GM18519 (cell line): ENCODE measurements at regions not wholly inside any gene's neighbourhood (a gene's known extent, or its start where the extent isn't known, plus 50 kb on each side); places are given as distances from the start of the nearest gene placed in this dataset.

Experiments used
- ATAC-seq: cut with Tn5 transposase; IDR thresholded peaks from one replicate; pipeline ENCODE4 v1.9.1; 2021; ENCODE audit warnings: mild to moderate bottlenecking, moderate library complexity; ENCODE audit not compliant: unreplicated experiment, low FRiP score

DNA sequence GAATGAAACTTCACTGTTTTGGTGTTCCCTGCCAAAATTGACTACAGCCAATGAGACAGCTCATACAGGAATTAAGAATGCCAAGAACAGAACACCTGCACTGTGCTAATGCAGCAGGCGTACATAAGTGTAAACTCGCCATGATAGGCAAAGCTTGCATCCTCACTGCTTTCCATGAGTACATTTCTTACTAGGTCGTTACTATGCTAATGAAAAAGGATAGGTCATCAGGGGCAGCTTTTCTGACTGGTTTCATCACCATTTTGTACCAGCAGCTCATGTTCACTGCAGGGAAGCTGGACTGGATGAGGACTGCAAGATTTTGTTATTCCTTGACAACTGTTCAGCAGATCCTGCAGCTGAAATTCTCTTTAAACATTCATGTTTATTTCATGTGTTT is 1383.8 kb downstream of the EFNB2 start:
- no peak for ATAC-seq

DNA sequence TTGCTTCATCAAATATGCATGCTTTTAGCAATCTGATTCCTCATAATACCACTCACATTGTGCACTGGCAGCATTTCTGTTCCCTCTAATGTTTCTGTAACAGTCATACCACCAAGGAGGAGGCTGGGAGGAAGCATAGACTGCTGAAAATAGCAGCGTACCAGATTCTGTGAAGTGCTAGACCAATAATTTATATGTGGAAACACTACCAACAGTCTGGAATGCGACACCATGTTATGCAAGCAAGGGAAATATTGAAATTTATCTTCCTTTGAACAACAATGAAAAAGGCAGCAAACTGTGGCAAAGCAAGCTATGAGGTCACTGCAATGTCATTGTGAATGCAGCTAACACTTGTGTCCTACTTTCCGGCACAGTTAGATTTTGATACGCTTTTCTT is 1388.0 kb downstream of the EFNB2 start:
- no peak for ATAC-seq

DNA sequence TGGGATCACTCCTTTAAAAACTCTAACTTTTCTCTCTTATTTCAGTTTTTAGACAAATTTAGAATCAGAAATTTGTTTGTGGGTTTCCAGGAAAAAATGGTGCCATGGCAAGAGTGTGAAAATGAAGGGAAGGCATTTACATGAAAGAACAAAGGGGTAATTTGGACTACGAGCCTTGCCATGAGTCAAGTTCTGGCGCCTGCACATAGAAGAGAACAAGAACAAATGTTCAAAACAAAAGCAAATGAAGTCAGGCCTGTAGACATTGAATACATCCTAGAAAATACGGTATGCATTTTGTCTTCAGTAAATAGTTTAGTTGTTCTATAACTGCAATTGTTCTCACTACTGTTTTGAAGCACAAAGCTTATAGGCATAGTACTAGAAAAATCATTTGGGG is 1390.5 kb downstream of the EFNB2 start:
- ATAC-seq = no peak

DNA sequence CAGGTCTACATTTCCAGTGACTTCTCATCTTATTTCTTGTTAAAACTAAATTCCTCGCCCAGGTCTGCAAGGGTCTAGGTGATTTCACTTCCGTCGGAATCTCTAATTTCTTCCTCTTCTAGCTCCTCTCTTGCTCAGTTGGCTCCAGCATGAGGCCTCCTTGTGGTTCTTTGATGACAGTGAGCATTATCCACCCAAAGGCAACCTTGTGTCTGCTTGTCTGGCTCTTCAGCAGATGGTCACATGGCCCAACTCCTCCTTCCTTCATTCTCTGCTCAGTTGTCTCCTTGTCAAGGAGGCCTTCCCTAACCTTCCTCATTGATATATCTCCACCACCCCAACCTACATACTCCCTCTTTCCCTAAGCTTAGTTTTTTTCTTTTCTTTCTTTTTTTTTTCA is 1391.4 kb downstream of the EFNB2 start:
- no peak for ATAC-seq

DNA sequence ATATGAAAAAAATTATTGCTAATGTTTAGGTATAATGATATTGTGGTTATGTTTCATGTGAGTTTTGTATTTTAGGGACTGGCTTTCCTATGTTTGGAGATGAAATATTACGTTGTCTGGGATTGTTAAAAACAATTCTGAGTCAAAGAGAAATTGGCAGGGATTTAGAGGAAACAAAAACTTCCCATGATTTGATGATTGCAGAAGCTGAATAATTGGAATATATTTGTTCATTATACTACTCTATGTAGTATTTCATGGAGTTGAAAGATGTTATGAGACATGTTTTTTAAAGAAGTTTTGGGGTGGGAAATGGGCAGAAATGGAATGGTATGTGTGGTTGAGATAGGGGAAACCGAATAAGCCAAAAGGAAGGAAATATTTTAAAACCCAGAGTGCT is 1392.9 kb downstream of the EFNB2 start:
- ATAC-seq = no peak

DNA sequence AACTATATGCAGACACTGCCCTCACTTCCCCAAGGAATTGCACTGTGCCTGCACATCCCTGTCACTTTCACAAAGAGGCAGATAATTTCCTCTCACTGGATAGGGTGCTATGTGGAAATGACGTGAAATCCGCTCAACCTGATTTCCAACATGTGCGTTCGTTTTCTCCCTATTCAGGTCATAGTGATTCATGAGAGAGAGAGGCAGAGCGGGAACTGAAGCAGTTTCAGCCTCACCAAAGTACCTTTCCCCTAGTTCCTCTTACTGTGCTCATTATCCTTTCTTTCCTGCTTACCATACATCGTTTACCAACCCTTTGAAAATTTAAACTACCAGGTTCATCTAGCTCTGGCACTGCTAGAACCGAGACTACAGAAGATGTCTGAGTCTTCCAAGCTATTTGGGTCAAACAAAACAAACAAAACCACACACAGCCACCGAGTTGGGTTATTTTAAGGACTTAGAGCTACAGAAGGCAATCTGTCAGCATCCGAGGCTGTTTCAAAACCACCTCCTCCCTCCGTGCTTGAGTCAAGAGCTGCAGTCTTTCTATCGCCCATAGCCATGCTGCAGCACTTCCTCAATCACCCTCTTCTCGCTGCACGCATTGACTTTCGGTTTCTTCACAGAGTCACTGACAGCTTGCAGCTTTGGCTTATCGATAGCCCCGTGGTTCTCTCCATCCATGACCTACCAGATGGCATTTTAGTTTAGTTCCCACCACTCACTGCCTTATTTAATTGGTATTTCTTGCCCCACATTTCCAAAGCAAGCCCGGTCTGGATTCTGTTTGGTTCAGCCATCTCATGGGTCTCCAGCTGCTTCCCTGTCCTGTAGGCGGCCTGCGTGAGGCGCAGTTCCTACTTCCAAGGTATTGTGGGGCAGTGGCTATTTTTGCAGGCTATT is 1395.8 kb downstream of the EFNB2 start:
- peak; percentile 91 for ATAC-seq

DNA sequence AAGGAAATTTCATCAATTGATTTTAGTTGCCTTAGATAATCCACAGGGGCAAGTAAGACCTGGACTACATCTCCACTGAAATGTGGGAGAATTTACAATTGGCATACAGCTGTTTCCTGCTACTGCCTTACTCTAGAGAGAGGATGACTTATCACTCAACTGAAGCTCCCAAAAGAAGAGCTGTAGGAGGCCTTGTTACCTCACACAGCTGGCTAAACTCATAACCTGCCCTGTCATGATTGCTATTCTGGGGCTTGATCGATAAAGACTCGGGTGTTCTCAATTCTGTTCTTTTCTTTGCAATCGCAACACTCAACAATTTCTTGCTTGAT is 1396.4 kb downstream of the EFNB2 start:
- ATAC-seq = peak; percentile 19

DNA sequence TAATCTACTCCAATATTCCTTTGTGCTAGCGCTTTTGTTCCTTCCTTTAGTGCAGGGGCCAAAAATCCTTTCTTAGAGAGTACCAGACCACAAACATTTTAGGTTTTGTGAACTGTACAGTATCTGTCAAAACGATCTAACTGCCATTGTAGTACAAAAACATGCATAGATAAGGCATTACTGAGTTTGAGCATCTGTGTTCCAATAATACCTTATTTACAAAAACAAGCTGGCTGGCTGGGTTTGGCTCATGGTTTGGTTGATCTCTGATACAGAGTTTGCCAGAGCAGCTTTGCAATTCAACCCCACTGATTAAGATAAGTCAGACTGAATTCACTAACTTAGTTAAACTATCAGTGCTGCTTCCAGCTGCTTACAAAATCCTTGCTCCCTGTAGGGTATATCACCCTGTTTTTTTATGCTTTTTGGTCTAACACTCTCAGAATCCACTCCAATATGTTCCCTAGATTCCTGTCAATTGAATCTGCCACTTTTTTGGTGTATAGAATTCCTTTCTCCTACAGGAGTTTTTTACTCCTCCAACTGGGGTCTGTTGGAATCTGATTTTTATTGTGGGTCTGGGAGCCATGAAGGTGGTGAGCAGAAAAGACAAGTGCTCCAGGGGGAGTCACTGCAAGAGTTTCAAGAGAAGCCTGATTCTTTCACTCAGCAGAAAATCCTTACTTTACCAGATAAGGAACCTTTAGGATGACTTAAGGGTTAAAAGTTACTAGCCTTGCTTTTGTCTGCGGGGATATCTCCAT is 1399.4 kb downstream of the EFNB2 start:
- no peak for ATAC-seq

DNA sequence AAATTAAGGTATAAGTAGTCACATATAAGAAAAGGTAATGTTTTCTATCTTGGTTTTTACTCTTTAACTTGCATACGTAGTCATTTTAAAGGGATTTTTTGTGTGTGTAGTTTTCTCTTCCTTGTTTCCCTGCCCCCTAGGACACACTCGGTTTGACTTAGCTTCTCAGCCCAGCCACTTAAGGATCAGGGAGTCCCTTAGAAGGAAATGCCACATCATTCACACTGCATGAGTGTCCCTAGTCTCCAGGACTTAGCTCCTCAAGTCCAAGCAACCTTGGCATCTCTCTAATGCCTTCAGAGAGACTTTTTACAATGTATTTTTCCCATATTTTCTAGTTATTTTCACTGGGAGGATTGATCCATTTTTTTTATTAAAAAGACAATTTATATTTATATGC is 1407.7 kb downstream of the EFNB2 start:
- no peak for ATAC-seq

DNA sequence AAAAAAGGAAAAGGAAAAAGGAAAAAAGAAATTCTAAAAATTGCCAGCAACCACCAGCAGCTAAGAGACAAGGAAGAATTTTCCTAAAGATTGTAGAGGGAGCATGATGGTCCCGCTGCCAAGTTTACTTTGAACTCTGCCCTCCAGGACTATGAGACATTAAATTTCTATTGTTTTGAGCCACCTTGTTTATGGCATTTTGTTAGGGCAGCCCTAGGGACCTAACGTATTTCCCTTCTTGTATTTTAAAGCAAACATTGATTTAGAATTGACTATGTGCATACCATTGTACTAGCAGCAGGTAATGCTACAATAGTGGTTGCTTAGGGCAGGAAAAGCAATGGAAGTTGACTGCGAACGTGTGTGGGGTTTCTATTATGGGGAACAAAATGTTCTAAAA is 1414.2 kb downstream of the EFNB2 start:
- no peak for ATAC-seq

DNA sequence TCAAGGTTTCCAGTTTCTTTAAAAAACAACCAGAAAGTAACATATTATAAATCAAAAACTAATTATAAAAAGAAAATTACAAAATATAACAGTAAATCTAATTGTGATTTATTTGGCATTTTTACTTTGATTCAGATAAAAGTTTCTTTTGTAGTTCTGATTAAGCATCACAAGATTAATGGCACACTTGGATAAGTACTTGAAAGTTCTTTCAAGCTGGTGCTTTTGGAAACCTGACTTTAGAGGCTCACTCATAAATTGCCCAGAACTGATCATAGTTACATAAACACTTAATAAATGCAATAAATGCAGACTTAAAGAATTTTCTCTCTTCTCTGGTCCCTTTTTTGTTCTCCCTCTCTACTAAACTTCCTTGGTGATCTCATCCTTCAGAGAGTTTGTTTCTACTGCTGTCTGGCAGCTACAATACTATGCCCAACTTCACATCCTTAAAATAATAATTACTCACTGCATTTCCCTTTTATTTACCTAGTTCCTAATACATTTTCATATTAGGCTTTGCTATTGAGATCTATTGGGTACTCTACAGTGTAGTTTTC is 1417.0 kb downstream of the EFNB2 start:
- ATAC-seq = no peak

DNA sequence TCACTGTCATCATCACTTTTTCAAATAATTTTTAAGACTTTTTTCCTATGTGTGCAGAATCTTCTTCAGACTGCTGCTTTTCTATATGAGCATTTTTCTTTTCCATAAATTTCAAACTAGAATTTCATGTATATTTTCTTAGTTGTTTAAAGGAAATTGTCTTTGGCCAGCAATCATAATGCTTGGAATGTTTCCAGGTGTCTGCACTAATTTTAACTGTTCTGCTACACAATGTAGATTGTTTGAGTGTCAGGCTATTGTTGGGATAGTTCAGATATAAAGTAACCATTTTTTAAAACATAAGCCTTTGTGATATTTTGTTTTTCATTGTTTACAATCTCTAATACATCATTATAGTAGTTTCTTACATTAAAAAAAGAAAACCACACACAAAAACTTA is 1418.5 kb downstream of the EFNB2 start:
- ATAC-seq = no peak

DNA sequence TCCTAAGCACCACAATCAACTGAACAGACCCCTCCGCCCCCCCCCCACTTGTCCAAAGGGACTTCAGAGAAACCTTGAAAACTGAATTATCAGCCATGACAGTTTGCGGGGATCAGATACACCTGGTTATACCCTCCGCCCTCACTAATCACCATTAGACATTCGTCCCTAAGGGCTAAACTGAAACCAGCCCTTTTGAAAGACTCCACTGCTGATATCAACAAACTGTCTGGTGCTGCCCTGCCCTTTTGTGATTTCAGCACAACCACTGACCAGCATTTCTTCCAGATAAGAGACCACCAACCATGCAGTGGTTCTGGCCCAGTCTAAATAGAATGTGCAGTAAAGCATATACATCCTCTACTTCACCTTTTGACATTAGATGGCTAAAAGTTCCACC is 1422.9 kb downstream of the EFNB2 start:
- no peak for ATAC-seq

DNA sequence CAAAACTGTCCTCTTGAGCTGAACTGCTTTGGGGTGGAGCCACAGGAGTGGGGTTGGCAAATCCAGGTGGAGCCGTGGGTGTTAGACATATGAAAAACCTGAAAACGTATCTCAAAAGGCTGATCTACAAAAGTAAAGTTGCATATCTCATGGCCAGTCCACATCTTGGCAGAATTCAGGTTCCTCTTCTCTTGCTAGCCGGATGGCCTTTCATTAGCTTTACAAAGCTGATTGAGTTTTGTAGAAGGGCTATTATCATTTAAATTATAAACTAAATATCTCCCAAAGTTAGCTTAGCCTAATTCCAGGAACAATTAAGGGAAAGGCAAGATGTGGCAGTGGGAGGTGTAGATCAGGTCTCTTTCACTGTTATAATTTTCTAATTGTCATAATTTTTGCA is 1427.7 kb downstream of the EFNB2 start:
- ATAC-seq = no peak

DNA sequence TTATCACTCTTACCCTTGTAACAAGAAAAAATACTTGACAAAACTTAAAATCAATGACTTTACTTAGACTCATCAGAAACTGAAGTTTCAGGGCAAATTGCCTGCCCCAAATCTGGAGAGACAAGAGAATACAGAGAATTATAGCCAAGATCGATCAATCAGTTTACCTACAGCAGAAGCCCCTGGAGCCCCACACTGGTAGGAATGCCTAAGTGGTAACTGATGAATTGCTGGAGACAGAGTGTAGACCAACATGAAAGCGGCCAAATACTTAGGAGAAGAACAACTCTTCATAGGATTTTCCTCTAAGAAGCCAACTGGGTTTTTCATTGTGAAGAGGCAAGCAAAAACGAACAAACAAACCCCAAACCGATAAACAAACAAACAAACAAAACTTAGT is 1430.0 kb downstream of the EFNB2 start:
- no peak for ATAC-seq

DNA sequence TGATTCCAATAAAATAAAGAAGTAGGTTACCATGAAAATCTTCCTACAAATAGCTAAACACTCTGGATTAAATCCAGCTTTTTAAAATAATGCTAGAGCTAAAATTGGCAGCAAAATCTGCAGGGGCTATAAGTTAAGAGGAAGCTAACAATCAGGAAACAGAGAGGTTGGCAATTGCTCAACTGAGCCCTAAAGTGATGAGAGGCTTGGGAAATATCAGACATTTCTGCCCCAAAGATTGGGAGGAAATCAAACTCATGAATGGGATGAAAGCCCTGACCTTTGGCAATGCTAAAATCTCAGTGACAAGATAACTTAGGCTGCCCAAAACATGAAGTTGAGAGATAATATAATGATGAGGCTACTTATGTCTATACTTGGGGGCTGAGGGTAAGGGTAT is 1437.9 kb downstream of the EFNB2 start:
- ATAC-seq = no peak

DNA sequence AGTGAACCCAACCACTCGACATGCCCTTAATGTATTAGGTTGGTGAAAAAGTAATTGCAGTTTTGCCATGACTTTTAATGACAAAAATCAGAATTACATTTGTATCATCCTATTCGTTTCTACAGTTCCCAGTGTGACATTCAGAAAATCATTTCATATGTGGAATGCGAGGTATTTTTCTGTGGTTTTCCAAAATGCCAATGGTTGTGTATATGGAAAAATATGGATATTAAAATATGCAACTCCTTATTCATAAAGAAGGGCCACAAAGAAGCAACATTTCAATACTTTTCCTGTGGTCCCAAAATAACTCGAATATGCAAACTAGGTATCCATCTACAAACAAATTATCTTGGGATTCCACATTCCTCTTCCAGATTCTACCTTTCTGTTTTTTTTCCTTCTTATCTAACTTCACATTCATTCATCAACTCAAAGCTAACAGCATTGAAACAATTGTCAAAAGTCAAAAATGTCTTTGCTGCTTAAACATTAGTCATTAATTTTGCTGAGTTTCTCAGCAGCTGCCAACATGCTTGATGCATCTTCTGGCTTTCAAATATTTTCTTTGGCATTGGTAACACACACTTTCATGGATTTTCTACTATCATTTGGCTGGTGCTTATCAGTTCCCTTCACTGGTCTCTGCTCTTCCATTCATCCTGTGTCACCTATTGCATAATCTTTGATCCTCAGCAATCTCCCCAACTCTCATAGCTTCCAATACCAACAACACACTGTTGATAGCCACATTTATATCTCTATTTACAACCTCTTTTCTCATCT is 1445.4 kb downstream of the EFNB2 start:
- no peak for ATAC-seq

DNA sequence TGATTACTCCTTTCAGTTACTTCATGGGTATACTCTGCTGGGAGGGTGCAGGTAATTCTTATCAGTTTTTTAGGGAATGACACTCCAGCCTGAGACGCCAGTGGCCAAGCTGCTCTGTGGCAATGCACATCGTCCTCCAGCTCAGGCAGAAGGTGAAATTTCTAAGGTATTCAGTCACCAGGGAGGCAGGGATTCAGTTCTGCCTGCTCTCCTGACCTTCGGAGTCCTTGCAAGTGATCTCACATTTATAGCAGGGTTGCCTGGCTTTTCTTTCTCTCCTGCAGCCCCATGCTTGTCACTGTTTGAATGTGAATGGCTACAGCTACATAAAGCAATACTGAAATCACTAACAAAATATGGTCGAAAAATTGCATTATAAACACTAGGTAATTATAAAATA is 1447.5 kb downstream of the EFNB2 start:
- no peak for ATAC-seq

DNA sequence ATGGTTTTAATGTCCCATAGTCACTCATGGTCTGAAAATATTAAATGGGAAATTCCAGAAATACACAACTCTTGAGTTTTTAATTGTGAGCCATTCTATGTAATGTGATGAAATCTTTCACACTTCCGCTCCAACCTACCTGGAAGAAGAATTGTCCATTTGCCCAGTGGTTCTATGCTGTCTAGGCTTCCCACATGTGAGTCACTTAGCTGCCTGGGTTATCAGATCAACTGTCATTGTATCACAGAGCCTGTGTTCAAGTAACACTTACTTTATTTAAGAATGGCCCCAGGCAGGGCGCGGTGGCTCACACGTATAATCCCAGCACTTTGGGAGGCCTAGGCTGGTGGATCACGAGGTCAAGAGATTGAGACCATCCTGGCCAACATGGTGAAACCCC is 1450.5 kb downstream of the EFNB2 start:
- no peak for ATAC-seq

DNA sequence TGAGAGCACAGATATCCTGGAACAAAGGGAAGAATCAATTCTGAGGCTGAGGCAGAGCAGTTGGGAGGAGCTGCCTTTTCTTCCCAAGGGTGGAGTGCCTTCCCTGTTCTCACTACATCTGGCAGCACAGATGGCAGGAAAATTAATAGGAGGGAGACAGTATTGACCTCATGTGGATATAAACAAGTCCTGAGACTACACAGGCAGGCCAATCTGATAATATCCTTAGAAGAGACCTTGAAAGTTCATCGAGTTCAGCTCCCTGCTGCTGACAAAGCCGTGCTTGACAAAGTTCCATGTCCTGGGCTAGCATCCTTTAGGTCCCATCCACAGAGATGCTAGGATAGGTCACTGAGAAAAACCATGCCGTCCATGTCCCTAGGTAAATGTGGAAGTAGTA is 1451.5 kb downstream of the EFNB2 start:
- no peak for ATAC-seq

DNA sequence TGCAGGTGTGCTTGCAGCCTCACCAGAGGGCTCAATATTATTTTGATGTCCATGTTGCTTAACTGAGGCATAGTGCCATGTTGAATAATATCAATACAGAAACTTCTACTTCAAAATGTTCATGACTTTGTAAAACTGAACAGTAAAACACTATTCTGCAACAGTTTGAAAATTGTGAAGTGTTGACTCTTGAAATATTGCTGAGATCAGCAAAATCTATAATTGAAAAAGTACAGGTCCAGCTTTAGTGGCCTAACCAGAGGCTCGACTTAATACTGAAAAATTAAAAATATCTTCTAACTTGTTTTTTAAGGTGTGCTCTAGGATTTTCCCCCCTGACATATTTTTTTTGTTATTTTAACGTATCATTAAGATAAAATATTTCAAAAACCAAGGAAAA is 1460.7 kb downstream of the EFNB2 start:
- no peak for ATAC-seq
